ENCODE measurements at regions not wholly inside any gene's neighbourhood (a gene's known extent, or its start where the extent isn't known, plus 50 kb on each side); places are given as distances from the start of the nearest gene placed in this dataset.

- Histone ChIP-seq H3K9ac (ENCODE audit: low read length) (no peak overlapping the region), H3K36me3 (ENCODE audit: control insufficient read depth, insufficient read depth, low read length, severe bottlenecking) (no peaks in the 10 kb centered on the region), H3K9me3 (ENCODE audit: control insufficient read depth, low read length) (no peaks in the 10 kb centered on the region), H3K4me3 (ENCODE audit: low read length) (no peak overlapping the region), H3K27me3 (replicated peaks; ENCODE audit: control insufficient read depth, insufficient read depth, low read length) (no peaks in the 10 kb centered on the region), H3K4me1 (ENCODE audit: control insufficient read depth, insufficient read depth, low read length) (peaks cover 10% of the 10 kb centered on the region)
- no peak for DNase-seq (ENCODE audit: low read depth)
Observed at GRCh38 chr10:90417476-90418210, 440.2 kb downstream of the HTR7 start.

- H3K9ac ChIP-seq (ENCODE audit: low read length) = no peak overlapping the region
- no peaks in the 10 kb centered on the region for H3K36me3 ChIP-seq (ENCODE audit: control insufficient read depth, insufficient read depth, low read length, severe bottlenecking)
- DNase-seq (ENCODE audit: low read depth) = peak; percentile 74
- H3K4me1 ChIP-seq (ENCODE audit: control insufficient read depth, insufficient read depth, low read length) = peaks cover 4% of the 10 kb centered on the region
- no peaks in the 10 kb centered on the region for H3K27me3 ChIP-seq (replicated peaks; ENCODE audit: control insufficient read depth, insufficient read depth, low read length)
- no peaks in the 10 kb centered on the region for H3K9me3 ChIP-seq (ENCODE audit: control insufficient read depth, low read length)
- H3K4me3 ChIP-seq (ENCODE audit: low read length) = no peak overlapping the region
Observed at GRCh38 chr10:90418869-90419652, 438.8 kb downstream of the HTR7 start.

- Histone ChIP-seq H3K9me3 (ENCODE audit: control insufficient read depth, low read length) (no peaks in the 10 kb centered on the region), H3K4me3 (ENCODE audit: low read length) (no peak overlapping the region)
Observed at GRCh38 chr10:90420637-90421318, 437.1 kb downstream of the HTR7 start.

GRCh38 chr10:90421874-90422273 is 436.0 kb downstream of the HTR7 start:
- no peaks in the 10 kb centered on the region for H3K9me3 ChIP-seq (ENCODE audit: control insufficient read depth, low read length)
- no peaks in the 10 kb centered on the region for H3K27me3 ChIP-seq (replicated peaks; ENCODE audit: control insufficient read depth, insufficient read depth, low read length)
- DNase-seq (ENCODE audit: low read depth) = no peak
- H3K9ac ChIP-seq (ENCODE audit: low read length) = no peak overlapping the region
- H3K36me3 ChIP-seq (ENCODE audit: control insufficient read depth, insufficient read depth, low read length, severe bottlenecking) = no peaks in the 10 kb centered on the region
- no peak overlapping the region for H3K4me3 ChIP-seq (ENCODE audit: low read length)
- H3K4me1 ChIP-seq (ENCODE audit: control insufficient read depth, insufficient read depth, low read length) = peaks cover 1% of the 10 kb centered on the region

More at GRCh38 chr10:90420637-90421318, 437.1 kb downstream of the HTR7 start:
- H3K27me3 ChIP-seq (replicated peaks; ENCODE audit: control insufficient read depth, insufficient read depth, low read length) = no peaks in the 10 kb centered on the region
- H3K4me1 ChIP-seq (ENCODE audit: control insufficient read depth, insufficient read depth, low read length) = peaks cover 4% of the 10 kb centered on the region
- no peak overlapping the region for H3K9ac ChIP-seq (ENCODE audit: low read length)
- H3K36me3 ChIP-seq (ENCODE audit: control insufficient read depth, insufficient read depth, low read length, severe bottlenecking) = no peaks in the 10 kb centered on the region
- DNase-seq (ENCODE audit: low read depth) = no peak

GRCh38 chr10:90424730-90425129 is 433.1 kb downstream of the HTR7 start:
- no peaks in the 10 kb centered on the region for H3K27me3 ChIP-seq (replicated peaks; ENCODE audit: control insufficient read depth, insufficient read depth, low read length)
- DNase-seq (ENCODE audit: low read depth) = no peak
- no peaks in the 10 kb centered on the region for H3K9me3 ChIP-seq (ENCODE audit: control insufficient read depth, low read length)
- H3K4me3 ChIP-seq (ENCODE audit: low read length) = no peak overlapping the region
- no peaks in the 10 kb centered on the region for H3K36me3 ChIP-seq (ENCODE audit: control insufficient read depth, insufficient read depth, low read length, severe bottlenecking)
- H3K4me1 ChIP-seq (ENCODE audit: control insufficient read depth, insufficient read depth, low read length) = no peaks in the 10 kb centered on the region
- H3K9ac ChIP-seq (ENCODE audit: low read length) = no peak overlapping the region

- Histone ChIP-seq H3K9ac (ENCODE audit: low read length) (no peak overlapping the region), H3K4me1 (ENCODE audit: control insufficient read depth, insufficient read depth, low read length) (no peaks in the 10 kb centered on the region), H3K27me3 (replicated peaks; ENCODE audit: control insufficient read depth, insufficient read depth, low read length) (no peaks in the 10 kb centered on the region), H3K36me3 (ENCODE audit: control insufficient read depth, insufficient read depth, low read length, severe bottlenecking) (no peaks in the 10 kb centered on the region), H3K4me3 (ENCODE audit: low read length) (no peak overlapping the region), H3K9me3 (ENCODE audit: control insufficient read depth, low read length) (no peaks in the 10 kb centered on the region)
- DNase-seq (ENCODE audit: low read depth) = no peak
Observed at GRCh38 chr10:90430186-90430585, 427.7 kb downstream of the HTR7 start.

GRCh38 chr10:90432866-90433265 is 425.0 kb downstream of the HTR7 start:
- H3K4me1 ChIP-seq (ENCODE audit: control insufficient read depth, insufficient read depth, low read length) = no peaks in the 10 kb centered on the region
- no peaks in the 10 kb centered on the region for H3K36me3 ChIP-seq (ENCODE audit: control insufficient read depth, insufficient read depth, low read length, severe bottlenecking)
- no peak overlapping the region for H3K9ac ChIP-seq (ENCODE audit: low read length)
- H3K27me3 ChIP-seq (replicated peaks; ENCODE audit: control insufficient read depth, insufficient read depth, low read length) = no peaks in the 10 kb centered on the region
- no peaks in the 10 kb centered on the region for H3K9me3 ChIP-seq (ENCODE audit: control insufficient read depth, low read length)
- no peak overlapping the region for H3K4me3 ChIP-seq (ENCODE audit: low read length)
- no peak for DNase-seq (ENCODE audit: low read depth)

GRCh38 chr10:90435296-90435695 is 422.5 kb downstream of the HTR7 start:
- no peaks in the 10 kb centered on the region for H3K4me1 ChIP-seq (ENCODE audit: control insufficient read depth, insufficient read depth, low read length)
- no peak for DNase-seq (ENCODE audit: low read depth)
- H3K4me3 ChIP-seq (ENCODE audit: low read length) = no peak overlapping the region
- no peaks in the 10 kb centered on the region for H3K27me3 ChIP-seq (replicated peaks; ENCODE audit: control insufficient read depth, insufficient read depth, low read length)
- H3K9me3 ChIP-seq (ENCODE audit: control insufficient read depth, low read length) = no peaks in the 10 kb centered on the region
- no peak overlapping the region for H3K9ac ChIP-seq (ENCODE audit: low read length)
- no peaks in the 10 kb centered on the region for H3K36me3 ChIP-seq (ENCODE audit: control insufficient read depth, insufficient read depth, low read length, severe bottlenecking)

GRCh38 chr10:90437452-90437851 is 420.4 kb downstream of the HTR7 start:
- Histone ChIP-seq H3K4me3 (ENCODE audit: low read length) (no peak overlapping the region), H3K9ac (ENCODE audit: low read length) (no peak overlapping the region), H3K27me3 (replicated peaks; ENCODE audit: control insufficient read depth, insufficient read depth, low read length) (no peaks in the 10 kb centered on the region), H3K4me1 (ENCODE audit: control insufficient read depth, insufficient read depth, low read length) (no peaks in the 10 kb centered on the region), H3K9me3 (ENCODE audit: control insufficient read depth, low read length) (peaks cover 8% of the 10 kb centered on the region), H3K36me3 (ENCODE audit: control insufficient read depth, insufficient read depth, low read length, severe bottlenecking) (no peaks in the 10 kb centered on the region)
- DNase-seq (ENCODE audit: low read depth) = peak; percentile 23

- no peaks in the 10 kb centered on the region for H3K36me3 ChIP-seq (ENCODE audit: control insufficient read depth, insufficient read depth, low read length, severe bottlenecking)
- DNase-seq (ENCODE audit: low read depth) = no peak
- no peak overlapping the region for H3K9ac ChIP-seq (ENCODE audit: low read length)
- peaks cover 23% of the 10 kb centered on the region for H3K9me3 ChIP-seq (ENCODE audit: control insufficient read depth, low read length)
- no peaks in the 10 kb centered on the region for H3K27me3 ChIP-seq (replicated peaks; ENCODE audit: control insufficient read depth, insufficient read depth, low read length)
- no peaks in the 10 kb centered on the region for H3K4me1 ChIP-seq (ENCODE audit: control insufficient read depth, insufficient read depth, low read length)
- H3K4me3 ChIP-seq (ENCODE audit: low read length) = no peak overlapping the region
Observed at GRCh38 chr10:90440870-90441269, 417.0 kb downstream of the HTR7 start.

- DNase-seq (ENCODE audit: low read depth) = no peak
- Histone ChIP-seq H3K4me3 (ENCODE audit: low read length) (no peak overlapping the region), H3K27me3 (replicated peaks; ENCODE audit: control insufficient read depth, insufficient read depth, low read length) (no peaks in the 10 kb centered on the region), H3K9me3 (ENCODE audit: control insufficient read depth, low read length) (peaks cover 28% of the 10 kb centered on the region), H3K36me3 (ENCODE audit: control insufficient read depth, insufficient read depth, low read length, severe bottlenecking) (no peaks in the 10 kb centered on the region), H3K4me1 (ENCODE audit: control insufficient read depth, insufficient read depth, low read length) (no peaks in the 10 kb centered on the region), H3K9ac (ENCODE audit: low read length) (no peak overlapping the region)
Observed at GRCh38 chr10:90443342-90443741, 414.5 kb downstream of the HTR7 start.
